ENCODE measurements at regions not wholly inside any gene's neighbourhood (a gene's known extent, or its start where the extent isn't known, plus 50 kb on each side); places are given as distances from the start of the nearest gene placed in this dataset.

DNA sequence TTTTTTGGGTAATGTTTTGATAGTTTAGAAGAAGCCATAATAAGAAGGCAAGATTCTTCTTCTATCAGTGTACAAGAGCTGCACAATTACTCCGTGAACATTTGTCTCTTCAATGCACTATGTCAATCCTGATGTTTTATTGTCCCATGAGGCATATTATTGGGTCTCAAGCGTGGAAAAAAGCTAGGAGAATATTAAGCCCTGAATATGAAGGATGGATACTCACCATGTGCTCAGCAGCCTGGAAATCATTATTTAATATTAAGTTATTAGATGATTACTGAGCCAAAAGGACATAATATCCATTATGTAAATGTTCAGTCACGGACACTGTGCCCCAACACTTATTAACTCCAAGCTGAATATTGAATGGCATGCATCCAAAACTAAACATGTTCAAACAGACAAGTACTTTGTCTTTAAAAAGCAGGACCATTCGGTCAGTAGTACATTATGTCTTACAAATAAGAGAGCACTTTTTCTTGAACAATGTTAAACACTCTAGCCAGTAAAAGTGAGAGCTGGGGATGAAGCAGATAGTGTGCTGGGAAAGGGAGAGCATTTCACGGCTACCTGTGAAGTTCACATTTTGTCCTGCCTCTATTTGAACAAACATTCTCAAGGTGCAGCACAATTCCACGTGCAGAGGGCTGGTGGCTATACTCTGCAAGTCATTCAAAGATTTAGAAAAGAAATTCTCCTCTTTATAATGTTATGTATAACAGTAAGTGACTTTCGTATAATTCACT, 70.6 kb upstream of the CNR1 start:
- Histone ChIP-seq H3K27me3 (no peaks in the 10 kb centered on the region), H3K9me3 (no peaks in the 10 kb centered on the region), H3K4me1 (no peaks in the 10 kb centered on the region), H3K27ac (no peak overlapping the region), H3K4me3 (no peak overlapping the region), H3K36me3 (no peaks in the 10 kb centered on the region)
- DNase-seq (no peak), ATAC-seq (peak; percentile 74)
- intact Hi-C loops (cut with DNase I) = no loop called here
- no peak for TF ChIP-seq CTCF (IDR thresholded peaks at IDR 0.05)

DNA sequence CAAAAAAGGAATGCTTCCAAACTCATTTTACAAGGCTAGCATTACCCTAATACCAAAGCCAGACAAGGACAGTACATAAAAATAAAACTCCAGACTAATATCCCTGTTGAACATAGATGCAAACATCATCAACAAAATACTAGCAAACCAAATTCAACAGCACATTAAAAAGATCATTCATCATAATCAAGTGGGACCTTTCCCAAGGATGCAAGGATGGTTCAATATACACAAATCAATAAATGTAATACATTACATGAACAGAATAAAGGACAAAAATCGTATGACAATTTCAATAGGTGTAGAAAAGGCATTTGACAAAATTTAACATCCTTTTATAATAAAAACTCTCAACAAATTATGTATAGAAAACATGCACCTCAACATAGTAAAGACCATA, 66.6 kb upstream of the CNR1 start:
- TF ChIP-seq CTCF (IDR thresholded peaks at IDR 0.05) = no peak
- intact Hi-C loops (cut with DNase I) = no loop called here
- H3K4me3 ChIP-seq = no peak overlapping the region

DNA sequence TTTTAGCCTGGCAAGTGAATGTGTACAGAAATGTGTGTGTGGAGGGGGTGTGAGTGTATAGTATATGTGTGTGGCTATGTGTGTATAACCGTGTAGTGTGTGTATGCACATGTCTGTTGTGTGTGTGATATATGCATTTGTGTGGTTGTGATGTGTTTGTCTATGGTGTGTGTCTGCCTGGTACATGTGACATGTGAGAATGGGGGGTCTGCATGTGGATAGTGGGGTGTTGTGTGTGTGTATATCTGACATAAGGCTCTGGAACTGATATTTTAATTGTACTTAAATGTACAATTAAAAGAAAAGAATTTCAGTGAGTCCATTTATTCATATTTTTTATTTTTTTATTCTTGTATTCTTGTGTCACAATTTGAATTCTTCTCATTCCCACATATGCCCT, 57.2 kb upstream of the CNR1 start:
- Histone ChIP-seq H3K27me3 (no peaks in the 10 kb centered on the region), H3K27ac (no peak overlapping the region), H3K36me3 (no peaks in the 10 kb centered on the region), H3K9me3 (no peaks in the 10 kb centered on the region), H3K4me1 (no peaks in the 10 kb centered on the region), H3K4me3 (no peak overlapping the region)
- intact Hi-C loops (cut with DNase I) = no loop called here
- ATAC-seq (no peak), DNase-seq (no peak)
- no peak for TF ChIP-seq CTCF (IDR thresholded peaks at IDR 0.05)

More for the DNA sequence above, 66.6 kb upstream of the CNR1 start:
- DNase-seq = no peak
- no peaks in the 10 kb centered on the region for H3K4me1 ChIP-seq
- no peaks in the 10 kb centered on the region for H3K36me3 ChIP-seq
- no peaks in the 10 kb centered on the region for H3K9me3 ChIP-seq
- no peak for ATAC-seq
- H3K27ac ChIP-seq = no peak overlapping the region
- H3K27me3 ChIP-seq = no peaks in the 10 kb centered on the region

- no peak for TF ChIP-seq CTCF (IDR thresholded peaks at IDR 0.05)
- H3K27me3 ChIP-seq = no peaks in the 10 kb centered on the region
- DNase-seq (no peak), ATAC-seq (no peak)
- no peak overlapping the region for H3K27ac ChIP-seq
- no peaks in the 10 kb centered on the region for H3K4me1 ChIP-seq
- H3K36me3 ChIP-seq = no peaks in the 10 kb centered on the region
- H3K4me3 ChIP-seq = no peak overlapping the region
- H3K9me3 ChIP-seq = no peaks in the 10 kb centered on the region
- intact Hi-C loops (cut with DNase I) = no loop called here
Measured at GRCh38 chr6:88220493-88220892, 54.3 kb upstream of the CNR1 start.

GRCh38 chr6:88216182-88216581, 50.0 kb upstream of the CNR1 start:
- no peak for ATAC-seq
- no peak overlapping the region for H3K4me3 ChIP-seq
- intact Hi-C loops (cut with DNase I) = no loop called here

More at GRCh38 chr6:88216182-88216581, 50.0 kb upstream of the CNR1 start:
- H3K27me3 ChIP-seq = no peaks in the 10 kb centered on the region
- TF ChIP-seq CTCF (IDR thresholded peaks at IDR 0.05) = no peak
- no peak for DNase-seq
- H3K4me1 ChIP-seq = no peaks in the 10 kb centered on the region
- H3K36me3 ChIP-seq = no peaks in the 10 kb centered on the region
- H3K9me3 ChIP-seq = no peaks in the 10 kb centered on the region
- no peak overlapping the region for H3K27ac ChIP-seq

Measured in upper lobe of right lung (tissue), 1 donor.